ENCODE measurements at regions not wholly inside any gene's neighbourhood (a gene's known extent, or its start where the extent isn't known, plus 50 kb on each side); places are given as distances from the start of the nearest gene placed in this dataset.
"Not testable (repeated sequence)": the region's sequence is repeated elsewhere in the genome, so short reads cannot be mapped to it uniquely, and the experiment has no call there.

DNA sequence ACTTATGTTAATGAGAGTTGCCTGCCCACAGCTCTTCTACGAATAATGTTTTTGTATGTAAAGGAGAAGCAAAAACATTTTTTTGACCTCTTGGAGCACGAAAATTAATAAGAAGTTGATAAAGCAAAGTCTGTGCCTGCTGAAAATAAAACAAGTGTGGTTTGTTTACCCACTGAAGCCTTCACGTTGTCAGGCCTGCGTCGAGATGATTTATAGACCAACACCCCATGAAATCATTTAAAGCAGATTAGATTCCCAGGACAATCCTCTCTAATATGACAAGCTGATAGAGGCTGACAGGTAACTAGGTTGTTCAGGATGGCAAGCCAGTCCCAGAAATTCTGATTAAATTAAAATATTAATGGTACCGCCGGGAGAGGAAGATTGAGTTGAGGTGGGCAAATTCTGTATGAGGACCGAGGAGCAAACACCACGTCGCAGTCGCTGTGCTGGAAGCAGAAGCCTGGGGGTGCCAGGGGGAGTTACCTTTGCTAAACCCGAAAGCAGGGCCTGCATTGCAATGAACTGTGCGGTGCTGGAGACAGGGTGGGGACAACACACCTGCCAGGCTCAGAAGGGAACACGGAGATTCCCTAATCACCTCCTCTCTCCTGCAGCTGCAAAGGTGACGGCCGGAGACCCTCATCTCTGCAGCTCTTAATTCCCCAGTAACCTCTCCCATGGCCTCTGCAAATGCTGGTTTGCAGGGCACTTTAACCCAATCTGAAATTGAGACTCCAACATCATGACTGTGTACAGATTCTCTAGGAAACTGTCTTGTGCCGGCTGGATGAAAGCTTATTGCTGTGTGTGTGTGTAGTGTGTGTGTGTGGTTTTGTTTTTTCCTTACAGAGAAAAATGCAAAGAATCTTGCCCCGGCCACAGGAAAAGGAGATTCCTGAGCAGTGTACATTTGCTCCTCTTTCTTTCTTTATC lies 2805.9 kb downstream of the RPIA start:
- not testable (repeated sequence) for DNase-seq (ENCODE audit: low read depth)

DNA sequence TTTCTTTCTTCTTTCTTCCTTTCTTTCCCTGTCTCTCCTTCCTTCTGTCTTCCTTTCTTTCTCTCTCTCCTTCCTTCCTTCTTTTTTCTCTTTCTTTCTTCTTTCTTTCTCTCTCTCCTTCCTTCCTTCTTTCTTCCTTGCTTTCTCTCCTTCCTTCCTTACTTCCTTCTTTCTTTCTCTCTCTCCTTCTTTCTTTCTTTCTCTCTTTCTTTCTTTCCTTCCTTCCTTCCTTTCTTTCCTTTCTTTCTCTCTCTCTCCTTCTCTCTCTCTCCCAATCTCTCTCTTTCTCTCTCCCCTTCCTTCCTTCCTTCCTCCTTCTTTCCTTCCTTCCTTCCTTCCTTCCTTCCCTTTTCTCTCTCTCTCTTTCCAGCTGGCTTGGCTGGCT lies 2806.6 kb downstream of the RPIA start:
- not testable (repeated sequence) for DNase-seq (ENCODE audit: low read depth)

DNA sequence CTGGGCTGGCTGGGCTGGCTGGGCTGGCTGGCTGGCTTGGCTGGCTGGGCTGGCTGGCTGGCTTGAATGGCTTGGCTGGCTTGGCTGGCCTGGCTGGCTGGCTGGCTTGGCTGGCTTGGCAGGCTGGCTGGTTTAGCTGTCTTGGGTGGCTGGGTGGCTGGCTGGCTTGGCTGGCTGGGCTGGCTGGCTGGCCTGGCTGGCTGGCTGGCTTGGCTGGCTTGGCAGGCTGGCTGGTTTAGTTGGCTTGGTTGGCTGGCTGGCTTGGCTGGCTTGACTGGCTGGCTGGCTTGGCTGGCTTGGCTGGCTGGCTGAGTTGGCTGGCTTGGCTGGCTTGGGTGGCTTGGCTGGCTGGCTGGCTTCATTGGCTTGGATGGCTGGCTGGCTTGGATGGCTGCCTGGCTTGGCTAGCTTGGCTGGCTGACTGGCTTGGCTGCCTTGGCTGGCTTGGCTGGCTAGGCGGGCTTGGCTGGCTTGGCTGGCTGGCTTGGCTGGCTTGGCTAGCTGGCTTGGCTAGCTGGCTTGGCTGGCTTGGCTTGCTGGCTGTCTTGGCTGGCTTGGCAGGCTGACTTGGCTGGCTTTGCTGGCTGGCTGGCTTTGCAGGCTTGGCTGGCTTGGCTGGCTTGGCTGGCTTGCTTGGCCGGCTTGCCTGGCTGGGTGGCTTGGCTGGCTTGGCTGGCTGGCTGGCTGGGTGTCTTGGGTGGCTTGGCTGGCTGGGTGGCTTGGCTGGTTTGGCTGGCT lies 2807.2 kb downstream of the RPIA start:
- DNase-seq (ENCODE audit: low read depth) = not testable (repeated sequence)

DNA sequence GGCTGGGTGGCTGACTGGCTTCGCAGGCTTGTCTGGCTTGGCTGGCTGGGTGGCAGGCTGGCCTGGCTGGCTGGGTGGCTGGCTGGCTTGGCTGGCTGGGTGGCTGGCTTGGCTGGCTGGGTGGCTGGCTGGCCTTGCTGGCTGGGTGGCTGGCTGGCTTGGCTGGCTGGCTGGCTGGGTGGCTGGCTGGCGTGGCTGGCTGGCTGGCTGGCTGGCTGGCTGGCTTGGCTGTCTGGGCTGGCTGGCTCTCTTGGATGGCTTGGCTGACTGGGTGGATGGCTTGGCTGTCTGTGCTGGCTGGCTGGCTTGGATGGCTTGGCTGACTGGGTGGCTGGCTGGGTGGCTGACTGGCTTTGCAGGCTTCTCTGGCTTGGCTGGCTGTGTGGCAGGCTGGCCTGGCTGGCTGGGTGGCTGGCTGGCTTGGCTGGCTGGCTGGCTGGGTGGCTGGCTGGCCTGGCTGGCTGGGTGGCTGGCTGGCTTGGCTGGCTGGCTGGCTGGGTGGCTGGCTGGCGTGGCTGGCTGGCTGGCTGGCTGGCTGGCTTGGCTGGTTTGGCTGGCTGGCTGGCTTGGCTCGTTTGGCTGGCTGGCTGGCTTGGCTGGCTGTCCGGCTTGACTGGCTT lies 2808.1 kb downstream of the RPIA start:
- not testable (repeated sequence) for DNase-seq (ENCODE audit: low read depth)

DNA sequence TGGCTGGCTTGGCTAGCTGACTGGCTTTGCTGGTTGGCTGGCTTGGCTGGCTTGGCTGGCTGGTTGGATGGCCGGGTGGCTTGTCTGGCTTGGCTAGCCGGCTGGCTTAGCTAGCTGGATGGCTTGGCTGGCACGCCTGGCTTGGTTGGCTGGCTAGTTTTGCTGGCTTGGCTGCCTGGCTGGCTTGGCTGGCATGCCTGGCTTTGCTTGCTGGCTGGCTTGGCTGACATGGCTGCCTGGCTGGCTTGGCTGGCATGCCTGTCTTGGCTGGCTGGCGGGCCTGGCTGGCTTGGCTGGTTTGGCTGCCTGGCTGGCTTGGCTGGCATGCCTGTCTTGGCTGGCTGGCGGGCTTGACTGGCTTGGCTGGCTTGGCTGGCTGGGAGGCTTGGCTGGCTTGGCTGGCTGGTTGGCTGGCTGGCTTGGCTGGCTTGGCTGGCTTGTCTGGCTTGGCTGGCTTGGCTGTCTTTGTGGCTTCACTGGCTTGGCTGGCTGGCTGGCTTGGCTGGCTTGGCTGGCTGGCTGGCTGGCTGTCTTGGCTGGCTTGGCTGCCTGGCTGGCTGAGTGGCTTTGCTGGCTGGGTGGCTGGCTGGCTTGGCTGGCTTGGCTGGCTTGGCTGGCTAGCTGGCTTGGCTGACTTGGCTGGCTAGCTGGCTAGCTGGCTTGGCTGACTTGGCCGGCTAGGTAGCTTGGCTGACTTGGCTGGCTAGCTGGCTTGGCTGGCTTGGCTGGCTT lies 2808.9 kb downstream of the RPIA start:
- DNase-seq (ENCODE audit: low read depth) = not testable (repeated sequence)

DNA sequence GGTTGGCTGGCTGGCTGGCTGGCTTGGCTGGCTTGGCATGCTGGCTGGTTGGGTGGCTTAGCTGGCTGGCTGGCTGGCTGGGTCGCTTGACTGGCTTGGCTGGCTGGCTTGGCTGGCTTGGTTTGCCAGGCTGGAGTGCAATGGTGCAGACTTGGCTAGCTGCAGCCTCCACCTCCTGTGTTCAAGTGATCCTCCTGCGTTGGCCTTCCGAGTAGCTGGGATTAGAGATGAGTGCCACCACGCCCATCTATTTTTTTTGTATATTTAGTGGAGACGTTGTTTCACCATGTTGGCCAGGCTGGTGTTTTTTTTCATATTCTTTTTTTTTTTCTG lies 2809.5 kb downstream of the RPIA start:
- DNase-seq (ENCODE audit: low read depth) = not testable (repeated sequence)

DNA sequence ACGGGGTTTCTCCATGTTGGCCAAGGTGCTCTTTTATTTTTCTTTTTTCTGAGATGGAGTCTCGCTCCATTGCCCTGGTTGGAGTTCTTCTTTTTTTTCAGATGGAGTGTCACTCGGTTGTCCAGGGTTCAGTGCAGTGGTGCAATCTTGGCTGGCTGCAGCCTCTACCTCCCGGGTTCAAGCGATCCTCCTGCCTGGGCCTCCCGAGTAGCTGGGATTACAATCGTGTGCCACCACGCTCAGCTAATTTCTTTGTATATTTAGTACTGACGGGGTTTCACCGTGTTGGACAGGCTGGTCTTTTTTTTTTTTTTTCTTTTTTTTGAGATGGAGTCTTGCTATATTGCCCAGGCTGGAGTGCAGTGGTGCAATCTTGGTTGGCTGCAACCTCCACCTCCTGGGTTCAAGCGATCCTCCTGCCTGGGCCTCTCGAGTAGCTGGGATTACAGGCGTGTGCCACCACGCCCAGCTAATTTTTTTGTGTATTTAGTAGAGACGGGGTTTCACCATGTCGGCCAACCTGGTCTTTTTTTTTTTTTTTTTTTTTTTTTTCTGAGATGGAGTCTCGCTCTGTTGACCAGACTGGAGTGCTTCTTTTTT lies 2810.1 kb downstream of the RPIA start:
- DNase-seq (ENCODE audit: low read depth) = not testable (repeated sequence)

DNA sequence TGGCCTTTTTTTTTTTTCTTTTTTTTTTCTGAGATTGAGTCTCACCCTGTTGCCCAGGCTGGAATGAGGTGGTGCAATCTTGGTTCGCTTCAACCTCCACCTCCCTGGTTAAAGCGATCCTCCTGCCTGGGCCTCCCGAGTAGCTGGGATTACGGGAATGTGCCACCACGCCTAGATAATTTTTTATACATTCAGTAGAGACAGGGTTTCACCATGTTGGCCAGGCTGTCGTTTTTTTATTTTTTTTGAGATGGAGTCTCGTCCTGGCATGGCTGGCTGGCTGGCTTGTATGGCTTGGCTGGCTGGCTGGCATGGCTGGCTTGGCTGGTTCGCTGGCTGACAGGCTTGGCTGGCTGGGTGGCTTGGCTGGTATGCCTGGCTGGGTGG lies 2812.1 kb downstream of the RPIA start:
- not testable (repeated sequence) for DNase-seq (ENCODE audit: low read depth)

DNA sequence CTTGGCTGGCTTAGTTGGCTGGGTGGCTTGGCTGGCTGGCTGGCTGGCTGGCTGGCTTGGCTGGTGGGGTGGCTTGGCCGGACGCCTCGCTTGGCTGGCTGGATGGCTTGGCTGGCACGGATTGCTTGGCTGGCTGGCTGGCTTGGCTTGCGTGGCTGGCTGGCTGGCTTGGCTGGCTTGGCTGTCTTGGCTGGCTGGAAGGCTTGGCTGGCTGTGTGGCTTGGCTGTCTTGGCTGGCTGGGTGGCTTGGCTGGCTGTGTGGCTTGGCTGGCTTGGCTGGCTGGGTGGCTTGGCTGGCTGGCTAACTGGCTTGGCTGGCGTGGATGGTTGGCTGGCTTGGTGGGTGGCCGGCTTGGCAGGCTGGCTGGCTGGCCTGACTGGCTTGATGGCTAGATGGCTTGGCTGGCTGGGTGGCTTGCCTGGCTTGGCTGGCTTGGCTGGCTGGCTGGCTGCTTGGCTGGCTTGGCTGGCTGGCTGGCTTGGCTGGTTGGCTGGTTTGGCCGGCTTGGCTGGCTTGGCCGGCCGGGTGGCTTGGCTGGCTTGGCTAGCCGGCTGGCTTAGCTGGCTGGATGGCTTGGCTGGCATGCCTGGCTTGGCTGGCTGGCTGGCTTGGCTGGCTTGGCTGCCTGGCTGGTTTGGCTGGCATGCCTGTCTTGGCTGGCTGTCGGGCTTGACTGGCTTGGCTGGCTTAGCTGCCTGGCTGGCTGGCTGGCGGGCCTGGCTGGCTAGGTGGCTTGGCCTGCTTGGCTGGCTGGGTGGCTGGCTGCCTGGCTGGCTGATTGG lies 2812.7 kb downstream of the RPIA start:
- not testable (repeated sequence) for DNase-seq (ENCODE audit: low read depth)

DNA sequence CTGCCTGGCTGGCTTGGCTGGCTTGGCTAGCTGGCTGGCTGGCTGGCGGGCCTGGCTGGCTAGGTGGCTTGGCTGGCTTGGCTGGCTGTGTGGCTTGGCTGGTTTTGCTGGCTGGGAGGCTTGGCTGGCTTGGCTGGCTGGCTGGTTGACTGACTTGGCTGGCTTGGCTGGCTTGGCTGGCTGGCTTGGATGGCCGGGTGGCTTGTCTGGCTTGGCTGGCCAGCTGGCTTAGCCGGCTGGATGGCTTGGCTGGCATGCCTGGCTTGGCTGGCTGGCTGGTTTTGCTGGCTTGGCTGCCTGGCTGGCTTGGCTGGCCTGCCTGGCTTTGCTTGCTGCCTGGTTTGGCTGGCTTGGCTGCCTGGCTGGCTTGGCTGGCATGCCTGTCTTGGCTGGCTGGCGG lies 2817.3 kb downstream of the RPIA start:
- DNase-seq (ENCODE audit: low read depth) = not testable (repeated sequence)

DNA sequence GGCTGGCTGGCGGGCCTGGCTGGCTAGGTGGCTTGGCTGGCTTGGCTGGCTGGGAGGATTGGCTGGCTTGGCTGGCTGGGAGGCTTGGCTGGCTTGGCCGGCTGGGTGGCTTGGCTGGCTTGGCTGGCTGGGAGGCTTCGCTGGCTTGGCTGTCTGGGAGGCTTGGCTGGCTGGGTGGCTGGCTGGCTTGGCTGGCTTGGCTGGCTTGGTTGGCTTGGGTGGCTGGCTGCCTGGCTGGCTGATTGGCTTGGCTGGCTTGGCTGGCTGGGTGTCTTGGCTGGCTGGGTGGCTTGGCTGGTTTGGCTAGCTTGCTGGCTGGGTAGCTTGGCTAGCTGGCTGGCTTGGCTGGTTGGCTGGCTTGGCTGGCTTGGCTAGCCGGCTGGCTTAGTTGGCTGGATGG lies 2817.8 kb downstream of the RPIA start:
- DNase-seq (ENCODE audit: low read depth) = not testable (repeated sequence)

DNA sequence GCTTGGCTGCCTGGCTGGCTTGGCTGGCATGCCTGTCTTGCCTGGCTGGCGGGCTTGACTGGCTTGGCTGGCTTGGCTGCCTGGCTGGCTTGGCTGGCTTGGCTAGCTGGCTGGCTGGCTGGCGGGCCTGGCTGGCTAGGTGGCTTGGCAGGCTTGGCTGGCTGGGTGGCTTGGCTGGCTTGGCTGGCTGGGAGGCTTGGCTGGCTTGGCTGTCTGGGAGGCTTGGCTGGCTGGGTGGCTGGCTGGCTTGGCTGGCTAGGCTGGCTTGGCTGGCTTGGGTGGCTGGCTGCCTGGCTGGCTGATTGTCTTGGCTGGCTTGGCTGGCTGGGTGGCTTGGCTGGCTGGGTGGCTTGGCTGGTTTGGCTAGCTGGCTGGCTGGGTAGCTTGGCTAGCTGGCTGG lies 2819.7 kb downstream of the RPIA start:
- DNase-seq (ENCODE audit: low read depth) = not testable (repeated sequence)

DNA sequence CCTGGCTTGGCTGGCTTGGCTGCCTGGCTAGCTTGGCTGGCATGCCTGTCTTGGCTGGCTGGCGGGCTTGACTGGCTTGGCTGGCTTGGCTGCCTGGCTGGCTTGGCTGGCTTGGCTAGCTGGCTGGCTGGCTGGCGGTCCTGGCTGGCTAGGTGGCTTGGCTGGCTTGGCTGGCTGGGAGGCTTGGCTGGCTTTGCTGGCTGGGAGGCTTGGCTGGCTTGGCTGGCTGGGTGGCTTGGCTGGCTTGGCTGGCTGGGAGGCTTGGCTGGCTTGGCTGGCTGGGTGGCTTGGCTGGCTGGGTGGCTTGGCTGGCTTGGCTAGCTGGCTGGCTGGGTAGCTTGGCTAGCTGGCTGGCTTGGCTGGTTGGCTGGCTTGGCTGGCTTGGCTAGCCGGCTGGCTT lies 2824.5 kb downstream of the RPIA start:
- DNase-seq (ENCODE audit: low read depth) = not testable (repeated sequence)

DNA sequence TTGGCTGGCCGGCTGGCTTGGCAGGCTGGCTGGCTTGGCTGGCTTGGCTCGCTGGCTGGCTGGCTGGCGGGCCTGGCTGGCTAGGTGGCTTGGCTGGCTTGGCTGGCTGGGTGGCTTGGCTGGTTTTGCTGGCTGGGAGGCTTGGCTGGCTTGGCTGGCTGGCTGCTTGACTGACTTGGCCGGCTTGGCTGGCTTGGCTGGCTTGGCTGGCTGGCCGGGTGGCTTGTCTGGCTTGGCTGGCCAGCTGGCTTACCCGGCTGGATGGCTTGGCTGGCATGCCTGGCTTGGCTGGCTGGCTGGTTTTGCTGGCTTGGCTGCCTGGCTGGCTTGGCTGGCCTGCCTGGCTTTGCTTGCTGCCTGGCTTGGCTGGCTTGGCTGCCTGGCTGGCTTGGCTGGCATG lies 2825.2 kb downstream of the RPIA start:
- not testable (repeated sequence) for DNase-seq (ENCODE audit: low read depth)

DNA sequence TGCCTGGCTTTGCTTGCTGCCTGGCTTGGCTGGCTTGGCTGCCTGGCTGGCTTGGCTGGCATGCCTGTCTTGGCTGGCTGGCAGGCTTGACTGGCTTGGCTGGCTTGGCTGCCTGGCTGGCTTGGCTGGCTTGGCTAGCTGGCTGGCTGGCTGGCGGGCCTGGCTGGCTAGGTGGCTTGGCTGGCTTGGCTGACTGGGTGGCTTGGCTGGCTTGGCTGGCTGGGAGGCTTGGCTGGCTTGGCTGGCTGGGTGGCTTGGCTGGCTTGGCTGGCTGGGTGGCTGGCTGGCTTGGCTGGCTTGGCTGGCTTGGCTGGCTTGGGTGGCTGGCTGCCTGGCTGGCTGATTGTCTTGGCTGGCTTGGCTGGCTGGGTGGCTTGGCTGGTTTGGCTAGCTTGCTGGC lies 2826.4 kb downstream of the RPIA start:
- DNase-seq (ENCODE audit: low read depth) = not testable (repeated sequence)

DNA sequence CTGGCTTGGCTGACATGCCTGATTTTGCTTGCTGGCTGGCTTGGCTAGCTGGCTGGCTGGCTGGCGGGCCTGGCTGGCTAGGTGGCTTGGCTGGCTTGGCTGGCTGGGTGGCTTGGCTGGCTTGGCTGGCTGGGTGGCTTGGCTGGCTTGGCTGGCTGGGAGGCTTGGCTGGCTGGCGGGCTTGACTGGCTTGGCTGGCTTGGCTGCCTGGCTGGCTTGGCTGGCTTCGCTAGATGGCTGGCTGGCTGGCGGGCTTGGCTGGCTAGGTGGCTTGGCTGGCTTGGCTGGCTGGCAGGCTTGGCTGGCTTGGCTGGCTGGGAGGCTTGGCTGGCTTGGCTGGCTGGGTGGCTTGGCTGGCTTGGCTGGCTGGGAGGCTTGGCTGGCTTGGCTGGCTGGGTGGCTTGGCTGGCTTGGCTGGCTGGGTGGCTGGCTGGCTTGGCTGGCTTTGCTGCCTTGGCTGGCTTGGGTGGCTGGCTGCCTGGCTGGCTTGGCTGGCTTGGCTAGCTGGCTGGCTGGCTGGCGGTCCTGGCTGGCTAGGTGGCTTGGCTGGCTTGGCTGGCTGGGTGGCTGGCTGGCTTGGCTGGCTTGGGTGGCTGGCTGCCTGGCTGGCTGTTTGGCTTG lies 2827.0 kb downstream of the RPIA start:
- DNase-seq (ENCODE audit: low read depth) = not testable (repeated sequence)

DNA sequence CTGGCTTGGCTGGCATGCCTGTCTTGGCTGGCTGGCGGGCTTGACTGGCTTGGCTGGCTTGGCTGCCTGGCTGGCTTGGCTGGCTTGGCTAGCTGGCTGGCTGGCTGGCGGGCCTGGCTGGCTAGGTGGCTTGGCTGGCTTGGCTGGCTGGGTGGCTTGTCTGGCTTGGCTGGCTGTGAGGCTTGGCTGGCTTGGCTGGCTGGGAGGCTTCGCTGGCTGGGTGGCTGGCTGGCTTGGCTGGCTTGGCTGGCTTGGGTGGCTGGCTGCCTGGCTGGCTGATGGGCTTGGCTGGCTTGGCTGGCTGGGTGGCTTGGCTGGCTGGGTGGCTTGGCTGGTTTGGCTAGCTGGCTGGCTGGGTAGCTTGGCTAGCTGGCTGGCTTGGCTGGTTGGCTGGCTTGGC lies 2827.9 kb downstream of the RPIA start:
- not testable (repeated sequence) for DNase-seq (ENCODE audit: low read depth)

DNA sequence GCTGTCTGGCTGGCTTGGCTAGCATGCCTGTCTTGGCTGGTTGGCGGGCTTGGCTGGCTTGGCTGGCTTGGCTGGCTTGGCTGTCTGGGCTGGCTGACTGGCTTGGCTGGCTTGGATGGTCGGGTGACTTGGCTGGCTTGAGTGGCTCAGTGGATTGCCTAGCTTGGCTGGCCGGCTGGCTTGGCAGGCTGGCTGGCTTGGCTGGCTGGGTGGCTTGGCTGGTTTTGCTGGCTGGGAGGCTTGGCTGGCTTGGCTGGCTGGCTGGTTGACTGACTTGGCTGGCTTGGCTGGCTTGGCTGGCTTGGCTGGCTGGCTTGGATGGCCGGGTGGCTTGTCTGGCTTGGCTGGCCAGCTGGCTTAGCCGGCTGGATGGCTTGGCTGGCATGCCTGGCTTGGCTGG lies 2828.4 kb downstream of the RPIA start:
- not testable (repeated sequence) for DNase-seq (ENCODE audit: low read depth)

DNA sequence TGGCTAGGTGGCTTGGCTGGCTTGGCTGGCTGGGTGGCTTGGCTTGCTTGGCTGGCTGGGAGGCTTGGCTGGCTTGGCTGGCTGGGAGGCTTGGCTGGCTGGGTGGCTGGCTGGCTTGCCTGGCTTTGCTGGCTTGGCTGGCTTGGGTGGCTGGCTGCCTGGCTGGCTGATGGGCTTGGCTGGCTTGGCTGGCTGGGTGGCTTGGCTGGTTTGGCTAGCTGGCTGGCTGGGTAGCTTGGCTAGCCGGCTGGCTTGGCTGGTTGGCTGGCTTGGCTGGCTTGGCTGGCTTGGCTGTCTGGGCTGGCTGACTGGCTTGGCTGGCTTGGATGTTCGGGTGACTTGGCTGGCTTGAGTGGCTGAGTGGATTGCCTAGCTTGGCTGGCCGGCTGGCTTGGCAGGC lies 2829.1 kb downstream of the RPIA start:
- not testable (repeated sequence) for DNase-seq (ENCODE audit: low read depth)

DNA sequence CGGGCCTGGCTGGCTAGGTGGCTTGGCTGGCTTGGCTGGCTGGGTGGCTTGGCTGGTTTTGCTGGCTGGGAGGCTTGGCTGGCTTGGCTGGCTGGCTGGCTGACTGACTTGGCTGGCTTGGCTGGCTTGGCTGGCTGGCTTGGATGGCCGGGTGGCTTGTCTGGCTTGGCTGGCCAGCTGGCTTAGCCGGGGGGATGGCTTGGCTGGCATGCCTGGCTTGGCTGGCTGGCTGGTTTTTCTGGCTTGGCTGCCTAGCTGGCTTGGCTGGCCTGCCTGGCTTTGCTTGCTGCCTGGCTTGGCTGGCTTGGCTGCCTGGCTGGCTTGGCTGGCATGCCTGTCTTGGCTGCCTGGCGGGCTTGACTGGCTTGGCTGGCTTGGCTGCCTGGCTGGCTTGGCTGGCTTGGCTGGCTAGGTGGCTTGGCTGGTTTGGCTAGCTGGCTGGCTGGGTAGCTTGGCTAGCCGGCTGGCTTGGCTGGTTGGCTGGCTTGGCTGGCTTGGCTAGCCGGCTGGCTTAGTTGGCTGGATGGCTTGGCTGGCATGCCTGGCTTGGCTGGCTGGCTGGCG lies 2829.6 kb downstream of the RPIA start:
- DNase-seq (ENCODE audit: low read depth) = not testable (repeated sequence)
